Mesothelial cell of epicardium (in vitro differentiated cells): ENCODE measurements at regions not wholly inside any gene's neighbourhood (a gene's known extent, or its start where the extent isn't known, plus 50 kb on each side); places are given as distances from the start of the nearest gene placed in this dataset.

Source experiments
- DNase-seq, 2 experiments: peaks; one replicate each; pipeline ENCODE4 v3.0.0; 2021; ENCODE audit warnings: low spot score in 2 of 2; ENCODE audit not compliant: unreplicated experiment in 2 of 2
- H3K27ac Mint-ChIP-seq: 2 replicates; pipeline ENCODE4 v1.8.0; 2021; ENCODE audit warnings: mixed read lengths
- H3K27me3 Mint-ChIP-seq: 2 replicates; pipeline ENCODE4 v1.8.0; 2021; ENCODE audit warnings: low read depth, mixed read lengths
- H3K36me3 Mint-ChIP-seq: 2 replicates; pipeline ENCODE4 v1.8.0; 2021; ENCODE audit warnings: mixed read lengths
- H3K4me1 Mint-ChIP-seq: 2 replicates; pipeline ENCODE4 v1.8.0; 2021; ENCODE audit warnings: mixed read lengths
- H3K4me3 Mint-ChIP-seq: 2 replicates; pipeline ENCODE4 v1.8.0; 2021; ENCODE audit warnings: mild to moderate bottlenecking, moderate library complexity, mixed read lengths
- H3K9me3 Mint-ChIP-seq: 2 replicates; pipeline ENCODE4 v1.8.0; 2021; ENCODE audit warnings: mixed read lengths
- TF ChIP-seq, protein P1 (sequence below): fragments of 200-600 bp; sonication (generic); IDR thresholded peaks from one replicate; pipeline ENCODE4 v1.5.0; 2021; ENCODE audit warnings: antibody characterized with exemption; ENCODE audit not compliant: unreplicated experiment

DNA sequence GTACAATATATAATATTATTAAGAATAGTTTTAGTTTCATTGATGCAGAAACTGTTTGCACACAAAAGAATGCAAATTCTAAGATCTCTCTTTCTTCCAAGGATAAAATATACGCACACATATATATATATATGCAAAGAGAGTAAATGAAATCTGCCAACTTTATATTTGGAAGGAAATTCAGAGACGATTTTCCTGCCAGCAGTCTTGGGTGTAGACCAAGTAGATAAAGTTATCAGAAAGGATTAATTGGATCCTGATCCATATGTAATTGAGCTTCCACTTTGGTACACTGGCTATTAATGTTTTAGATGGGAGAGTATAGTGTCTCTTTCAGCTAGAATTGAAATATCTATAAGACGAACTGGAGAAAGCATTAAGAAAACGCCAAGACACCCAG is 295.4 kb upstream of the IL12A start:
- TF ChIP-seq, protein P1, sequence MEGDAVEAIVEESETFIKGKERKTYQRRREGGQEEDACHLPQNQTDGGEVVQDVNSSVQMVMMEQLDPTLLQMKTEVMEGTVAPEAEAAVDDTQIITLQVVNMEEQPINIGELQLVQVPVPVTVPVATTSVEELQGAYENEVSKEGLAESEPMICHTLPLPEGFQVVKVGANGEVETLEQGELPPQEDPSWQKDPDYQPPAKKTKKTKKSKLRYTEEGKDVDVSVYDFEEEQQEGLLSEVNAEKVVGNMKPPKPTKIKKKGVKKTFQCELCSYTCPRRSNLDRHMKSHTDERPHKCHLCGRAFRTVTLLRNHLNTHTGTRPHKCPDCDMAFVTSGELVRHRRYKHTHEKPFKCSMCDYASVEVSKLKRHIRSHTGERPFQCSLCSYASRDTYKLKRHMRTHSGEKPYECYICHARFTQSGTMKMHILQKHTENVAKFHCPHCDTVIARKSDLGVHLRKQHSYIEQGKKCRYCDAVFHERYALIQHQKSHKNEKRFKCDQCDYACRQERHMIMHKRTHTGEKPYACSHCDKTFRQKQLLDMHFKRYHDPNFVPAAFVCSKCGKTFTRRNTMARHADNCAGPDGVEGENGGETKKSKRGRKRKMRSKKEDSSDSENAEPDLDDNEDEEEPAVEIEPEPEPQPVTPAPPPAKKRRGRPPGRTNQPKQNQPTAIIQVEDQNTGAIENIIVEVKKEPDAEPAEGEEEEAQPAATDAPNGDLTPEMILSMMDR = no peak
- DNase-seq = no peak
- Mint-ChIP-seq H3K27ac (no peak overlapping the region), H3K36me3 (no peaks in the 10 kb centered on the region), H3K27me3 (no peaks in the 10 kb centered on the region), H3K9me3 (peaks cover 30% of the 10 kb centered on the region), H3K4me1 (no peaks in the 10 kb centered on the region), H3K4me3 (no peak overlapping the region)

- DNase-seq = no peak
- H3K27ac Mint-ChIP-seq = peak overlapping the region; percentile 26
- H3K9me3 Mint-ChIP-seq = peaks cover 18% of the 10 kb centered on the region
- H3K4me1 Mint-ChIP-seq = no peaks in the 10 kb centered on the region
- H3K27me3 Mint-ChIP-seq = no peaks in the 10 kb centered on the region
- H3K4me3 Mint-ChIP-seq = no peak overlapping the region
- TF ChIP-seq, protein P1 = no peak
- H3K36me3 Mint-ChIP-seq = no peaks in the 10 kb centered on the region
Measured at GRCh38 chr3:159711560-159712333, 276.9 kb upstream of the IL12A start.

DNA sequence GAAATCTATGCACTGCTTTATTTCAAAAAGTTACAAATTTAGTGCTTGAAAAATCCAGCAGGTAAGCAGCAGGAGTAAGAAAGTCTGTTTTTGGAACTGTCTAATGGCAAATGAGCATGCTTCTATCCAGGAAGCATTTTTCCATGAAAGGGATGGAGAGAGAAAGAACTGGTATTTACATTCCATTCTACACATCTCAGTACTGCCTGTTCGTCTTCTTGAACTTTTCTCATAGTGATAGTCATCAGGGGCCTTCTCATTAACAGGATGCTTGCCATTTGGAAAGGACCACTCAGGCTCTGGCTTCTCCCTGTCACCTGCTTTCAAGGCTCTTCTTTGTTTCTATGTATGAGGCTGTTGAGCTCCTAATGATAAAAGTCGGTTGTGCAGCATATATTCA is 267.3 kb upstream of the IL12A start:
- Mint-ChIP-seq H3K27me3 (no peaks in the 10 kb centered on the region), H3K4me1 (peaks cover 3% of the 10 kb centered on the region), H3K9me3 (peaks cover 10% of the 10 kb centered on the region), H3K27ac (no peak overlapping the region), H3K4me3 (no peak overlapping the region), H3K36me3 (no peaks in the 10 kb centered on the region)
- TF ChIP-seq, protein P1 = no peak
- no peak for DNase-seq

DNA sequence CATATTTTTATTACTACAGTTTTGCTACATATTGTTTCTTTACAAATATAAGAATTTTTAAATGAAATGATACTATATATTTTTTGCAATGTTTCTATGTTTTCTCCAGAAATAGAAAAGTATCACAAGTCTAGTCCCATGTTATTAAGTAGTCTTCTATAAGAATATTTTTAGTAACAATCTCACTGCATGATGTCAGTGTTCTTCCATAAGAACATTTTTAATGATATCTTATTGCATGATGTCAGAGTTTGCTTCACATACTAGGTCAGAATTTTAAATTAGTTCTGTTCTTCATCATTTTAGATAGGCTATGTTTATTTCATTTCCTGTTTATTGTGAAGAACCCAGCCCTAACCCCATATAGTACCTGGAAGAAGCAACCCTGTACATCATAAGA is 265.3 kb upstream of the IL12A start:
- no peak for DNase-seq
- Mint-ChIP-seq H3K4me3 (no peak overlapping the region), H3K27me3 (no peaks in the 10 kb centered on the region), H3K27ac (no peak overlapping the region), H3K36me3 (no peaks in the 10 kb centered on the region), H3K4me1 (peaks cover 9% of the 10 kb centered on the region), H3K9me3 (no peaks in the 10 kb centered on the region)
- TF ChIP-seq, protein P1 = no peak

- H3K4me1 Mint-ChIP-seq = peaks cover 9% of the 10 kb centered on the region
- no peak overlapping the region for H3K27ac Mint-ChIP-seq
- H3K4me3 Mint-ChIP-seq = no peak overlapping the region
- TF ChIP-seq, protein P1 = no peak
- no peaks in the 10 kb centered on the region for H3K27me3 Mint-ChIP-seq
- DNase-seq = no peak
- H3K9me3 Mint-ChIP-seq = no peaks in the 10 kb centered on the region
- H3K36me3 Mint-ChIP-seq = no peaks in the 10 kb centered on the region
Measured at GRCh38 chr3:159724627-159725026, 264.0 kb upstream of the IL12A start.
